Liver (tissue), 8 donors: ENCODE measurements at regions not wholly inside any gene's neighbourhood (a gene's known extent, or its start where the extent isn't known, plus 50 kb on each side); places are given as distances from the start of the nearest gene placed in this dataset.

Source experiments
- DNase-seq: peaks from one replicate; pipeline ENCODE4 v3.0.0-alpha.2; 2017; ENCODE audit warnings: low spot score
- H3K27ac ChIP-seq, 2 donors: one replicate each; pipeline ENCODE4 v1.7.0; 2013; ENCODE audit warnings: inconsistent platforms in 2 of 2, low read length in 2 of 2, control low read depth in 1 of 2, low read depth in 1 of 2, mild to moderate bottlenecking in 1 of 2
- H3K27me3 ChIP-seq, 4 donors: one replicate each; pipeline versions ENCODE4 v1.6.1 to v1.7.0; 2013; ENCODE audit warnings: low read length in 3 of 4, inconsistent platforms in 1 of 4, mild to moderate bottlenecking in 1 of 4, moderate library complexity in 1 of 4; ENCODE audit not compliant: control insufficient read depth in 4 of 4, insufficient read depth in 4 of 4
- H3K36me3 ChIP-seq, 4 donors: one replicate each; pipeline versions ENCODE4 v1.6.1 to v1.7.0; 2013; ENCODE audit warnings: low read length in 3 of 4, mild to moderate bottlenecking in 3 of 4, low read depth in 1 of 4, moderate library complexity in 1 of 4; ENCODE audit not compliant: control insufficient read depth in 4 of 4, insufficient read depth in 3 of 4
- H3K4me1 ChIP-seq, 4 donors: one replicate each; pipeline versions ENCODE4 v1.6.1 to v1.7.0; 2013; ENCODE audit warnings: low read length in 3 of 4, mild to moderate bottlenecking in 3 of 4, moderate library complexity in 1 of 4; ENCODE audit not compliant: control insufficient read depth in 4 of 4, insufficient read depth in 4 of 4
- H3K4me3 ChIP-seq, 3 donors: one replicate each; pipeline versions ENCODE4 v1.6.1 to v1.7.0; 2013; ENCODE audit warnings: low read length in 3 of 3, control low read depth in 1 of 3, low read depth in 1 of 3, mild to moderate bottlenecking in 1 of 3
- H3K9ac ChIP-seq, 2 donors: one replicate each; pipeline ENCODE4 v1.7.0; 2013; ENCODE audit warnings: low read length in 2 of 2, mild to moderate bottlenecking in 2 of 2, moderate library complexity in 2 of 2, control low read depth in 1 of 2, low read depth in 1 of 2
- H3K9me3 ChIP-seq, 4 donors: one replicate each; pipeline versions ENCODE4 v1.6.1 to v1.7.0; 2013; ENCODE audit warnings: low read length in 3 of 4; ENCODE audit not compliant: control insufficient read depth in 4 of 4
- ATF3 ChIP-seq: IDR thresholded peaks from 2 replicates; pipeline ENCODE4 v1.6.1; 2016; ENCODE audit warnings: antibody characterized with exemption
- EGR1 ChIP-seq, 2 donors: IDR thresholded peaks; 2 replicates each; pipeline ENCODE4 v1.6.1; 2016 to 2018; ENCODE audit warnings: antibody characterized with exemption in 2 of 2, low read depth in 2 of 2
- FOXA1 ChIP-seq: IDR thresholded peaks from 2 replicates; pipeline ENCODE4 v1.6.1; 2016; ENCODE audit warnings: antibody characterized with exemption
- FOXA2 ChIP-seq: IDR thresholded peaks from 2 replicates; pipeline ENCODE4 v1.6.1; 2016; ENCODE audit warnings: antibody characterized with exemption
- GABPA ChIP-seq, 2 donors: IDR thresholded peaks in 1 of 2; conservative IDR thresholded peaks in 1 of 2; 2 replicates each; pipeline ENCODE4 v1.6.1; 2016; ENCODE audit warnings: antibody characterized with exemption in 2 of 2, mild to moderate bottlenecking in 1 of 2, moderate library complexity in 1 of 2
- HNF4A ChIP-seq, 2 donors: conservative IDR thresholded peaks; 2 replicates each; pipeline ENCODE4 v1.6.1; 2016; ENCODE audit warnings: antibody characterized with exemption in 2 of 2, mild to moderate bottlenecking in 2 of 2
- HNF4G ChIP-seq: IDR thresholded peaks from 2 replicates; pipeline ENCODE4 v1.6.1; 2016; ENCODE audit warnings: antibody characterized with exemption
- JUND ChIP-seq, 2 donors: IDR thresholded peaks; 2 replicates each; pipeline ENCODE4 v1.6.1; 2016; ENCODE audit warnings: antibody characterized with exemption in 2 of 2
- MAX ChIP-seq: IDR thresholded peaks from 2 replicates; pipeline ENCODE4 v1.6.1; 2016; ENCODE audit warnings: antibody characterized with exemption
- NR2F2 ChIP-seq: IDR thresholded peaks from 2 replicates; pipeline ENCODE4 v1.6.1; 2016; ENCODE audit warnings: antibody characterized with exemption
- RAD21 ChIP-seq, 2 donors: IDR thresholded peaks; 2 replicates each; pipeline ENCODE4 v1.6.1; 2016; ENCODE audit warnings: antibody characterized with exemption in 2 of 2, mild to moderate bottlenecking in 2 of 2
- REST ChIP-seq: IDR thresholded peaks from 2 replicates; pipeline ENCODE4 v1.6.1; 2016; ENCODE audit warnings: antibody characterized with exemption, mild to moderate bottlenecking
- RXRA ChIP-seq, 2 donors: IDR thresholded peaks; 2 replicates each; pipeline ENCODE4 v1.6.1; 2017 to 2018; ENCODE audit warnings: antibody characterized with exemption in 2 of 2, mild to moderate bottlenecking in 1 of 2
- SP1 ChIP-seq: IDR thresholded peaks from 2 replicates; pipeline ENCODE4 v1.6.1; 2018; ENCODE audit warnings: antibody characterized with exemption, mild to moderate bottlenecking
- TAF1 ChIP-seq: conservative IDR thresholded peaks from 2 replicates; pipeline ENCODE4 v1.6.1; 2016; ENCODE audit warnings: antibody characterized with exemption, mild to moderate bottlenecking
- YY1 ChIP-seq: IDR thresholded peaks from 2 replicates; pipeline ENCODE4 v1.6.1; 2016; ENCODE audit warnings: antibody characterized with exemption, mild to moderate bottlenecking
- ZBTB33 ChIP-seq: IDR thresholded peaks from 2 replicates; pipeline ENCODE4 v1.6.1; 2016; ENCODE audit warnings: antibody characterized with exemption
- WGBS: extraction: QIAGEN DNeasy Blood & Tissue Kit; methylation state at CpG from one replicate; pipeline ENCODE4 v1.1.7; 2013; 5-methylcytosine and 5-hydroxymethylcytosine counted together
- TF ChIP-seq, protein P1 (sequence below): fragments of 150-350 bp; IDR thresholded peaks from 2 replicates; pipeline ENCODE4 v1.5.1; 2017; ENCODE audit warnings: improper control_type of control experiment, low read depth, low read length; ENCODE audit not compliant: missing input control
- donor health status: healthy.
- donor health status: healthy.
- donor health status: healthy.
- donor health status: healthy.
- donor health status: healthy.

- Histone ChIP-seq H3K27me3 (no peaks in the 10 kb centered on the region), H3K4me1 (no peaks in the 10 kb centered on the region), H3K4me3 (no peak overlapping the region), H3K9ac (no peak overlapping the region), H3K9me3 (no peaks in the 10 kb centered on the region), H3K27ac (no peak overlapping the region), H3K36me3 (no peaks in the 10 kb centered on the region)
- no peak for DNase-seq
- WGBS = 80% methylated on average over 3 of the region's 3 CpGs
- TF ChIP-seq JUND (IDR thresholded peaks at IDR 0.05) = no peak
- no peak for TF ChIP-seq RXRA (IDR thresholded peaks at IDR 0.05)
- TF ChIP-seq NR2F2 = no peak
- no peak for TF ChIP-seq FOXA2
- no peak for TF ChIP-seq REST
- TF ChIP-seq MAX = no peak
- TF ChIP-seq YY1 = no peak
- no peak for TF ChIP-seq RAD21 (IDR thresholded peaks at IDR 0.05)
- no peak for TF ChIP-seq GABPA (IDR thresholded peaks at IDR 0.05 in 1 of 2, conservative IDR thresholded peaks at IDR 0.05 in 1 of 2)
- TF ChIP-seq, protein P1, sequence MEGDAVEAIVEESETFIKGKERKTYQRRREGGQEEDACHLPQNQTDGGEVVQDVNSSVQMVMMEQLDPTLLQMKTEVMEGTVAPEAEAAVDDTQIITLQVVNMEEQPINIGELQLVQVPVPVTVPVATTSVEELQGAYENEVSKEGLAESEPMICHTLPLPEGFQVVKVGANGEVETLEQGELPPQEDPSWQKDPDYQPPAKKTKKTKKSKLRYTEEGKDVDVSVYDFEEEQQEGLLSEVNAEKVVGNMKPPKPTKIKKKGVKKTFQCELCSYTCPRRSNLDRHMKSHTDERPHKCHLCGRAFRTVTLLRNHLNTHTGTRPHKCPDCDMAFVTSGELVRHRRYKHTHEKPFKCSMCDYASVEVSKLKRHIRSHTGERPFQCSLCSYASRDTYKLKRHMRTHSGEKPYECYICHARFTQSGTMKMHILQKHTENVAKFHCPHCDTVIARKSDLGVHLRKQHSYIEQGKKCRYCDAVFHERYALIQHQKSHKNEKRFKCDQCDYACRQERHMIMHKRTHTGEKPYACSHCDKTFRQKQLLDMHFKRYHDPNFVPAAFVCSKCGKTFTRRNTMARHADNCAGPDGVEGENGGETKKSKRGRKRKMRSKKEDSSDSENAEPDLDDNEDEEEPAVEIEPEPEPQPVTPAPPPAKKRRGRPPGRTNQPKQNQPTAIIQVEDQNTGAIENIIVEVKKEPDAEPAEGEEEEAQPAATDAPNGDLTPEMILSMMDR = no peak
- no peak for TF ChIP-seq ATF3
- TF ChIP-seq EGR1 (IDR thresholded peaks at IDR 0.05; ENCODE audit: low read depth in 2 of 2) = no peak
- no peak for TF ChIP-seq ZBTB33
- TF ChIP-seq HNF4G = no peak
- TF ChIP-seq SP1 = no peak
- no peak for TF ChIP-seq TAF1
- no peak for TF ChIP-seq FOXA1
- no peak for TF ChIP-seq HNF4A (conservative IDR thresholded peaks at IDR 0.05)
Observed at GRCh38 chr7:25294624-25295023, 66.3 kb upstream of the NPVF start.

DNA sequence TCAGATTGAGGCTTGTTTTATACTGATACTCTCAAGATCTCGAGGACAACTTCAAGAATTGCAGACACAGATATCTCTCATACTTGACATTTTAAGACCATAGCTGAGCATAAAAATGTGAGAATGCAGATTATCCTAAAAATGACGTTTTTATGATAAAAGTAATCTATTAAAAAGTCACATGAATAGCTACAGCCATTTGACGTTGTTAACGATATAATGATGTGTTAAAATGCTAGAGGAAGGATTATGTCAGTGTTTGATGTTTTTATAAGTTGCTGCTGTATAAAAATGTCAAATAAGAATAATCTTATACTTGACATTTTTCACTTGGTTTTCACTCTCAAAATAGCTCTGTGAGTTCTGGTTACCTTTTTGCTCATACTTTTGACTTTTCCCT lies 67.1 kb upstream of the NPVF start:
- Histone ChIP-seq H3K9me3 (no peaks in the 10 kb centered on the region), H3K4me1 (no peaks in the 10 kb centered on the region), H3K27me3 (no peaks in the 10 kb centered on the region), H3K36me3 (no peaks in the 10 kb centered on the region), H3K27ac (no peak overlapping the region), H3K4me3 (no peak overlapping the region), H3K9ac (no peak overlapping the region)
- 62% methylated on average over 4 of the region's 4 CpGs for WGBS
- TF ChIP-seq TAF1 = no peak
- TF ChIP-seq GABPA (IDR thresholded peaks at IDR 0.05 in 1 of 2, conservative IDR thresholded peaks at IDR 0.05 in 1 of 2) = no peak
- no peak for TF ChIP-seq MAX
- TF ChIP-seq REST = no peak
- no peak for TF ChIP-seq JUND (IDR thresholded peaks at IDR 0.05)
- TF ChIP-seq SP1 = no peak
- no peak for TF ChIP-seq NR2F2
- no peak for TF ChIP-seq FOXA2
- no peak for DNase-seq
